ENCODE measurements at regions not wholly inside any gene's neighbourhood (a gene's known extent, or its start where the extent isn't known, plus 50 kb on each side); places are given as distances from the start of the nearest gene placed in this dataset.

DNA sequence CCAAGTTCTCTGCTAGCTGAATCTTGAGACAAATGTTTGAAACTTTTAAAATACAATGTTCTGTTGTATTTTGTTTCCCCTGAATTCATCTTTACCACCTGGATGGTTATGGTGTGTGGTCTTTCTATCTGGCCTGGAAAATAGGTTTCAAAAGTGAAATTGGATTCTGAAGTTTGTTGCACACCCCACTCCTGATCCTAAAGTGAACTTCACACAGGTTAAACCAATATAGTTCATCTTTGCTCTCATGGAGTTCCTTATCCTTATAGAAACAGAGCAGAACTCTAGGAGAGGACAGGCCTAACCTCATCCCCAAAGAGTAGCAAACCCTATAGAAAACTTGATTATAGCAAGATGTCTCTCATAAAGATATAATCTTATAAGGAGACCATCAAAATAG lies 179.4 kb upstream of the BCL6 start:
- in situ Hi-C loops (cut with HindIII; ENCODE audit: low sequenced_read_pairs): no loop called here

DNA sequence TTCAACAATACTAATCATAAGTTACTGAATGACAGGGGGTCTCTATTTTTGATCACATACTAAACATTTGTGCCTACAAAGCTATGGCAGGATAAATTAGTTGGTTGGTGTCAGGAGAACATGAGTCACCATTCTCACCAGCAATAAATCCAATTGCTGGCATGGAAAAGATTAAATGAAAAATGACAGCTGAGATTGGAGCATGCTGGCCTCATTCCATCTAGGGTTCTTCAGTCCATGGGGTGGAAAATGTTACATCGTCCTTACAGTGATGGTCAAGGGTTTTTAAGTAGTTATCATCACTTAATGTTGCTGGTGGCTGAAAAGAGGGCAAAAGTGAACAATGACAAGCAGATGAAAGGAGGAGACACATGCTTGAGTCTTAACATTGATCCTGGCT lies 180.1 kb upstream of the BCL6 start:
- in situ Hi-C loops (cut with HindIII; ENCODE audit: low sequenced_read_pairs): no loop called here

DNA sequence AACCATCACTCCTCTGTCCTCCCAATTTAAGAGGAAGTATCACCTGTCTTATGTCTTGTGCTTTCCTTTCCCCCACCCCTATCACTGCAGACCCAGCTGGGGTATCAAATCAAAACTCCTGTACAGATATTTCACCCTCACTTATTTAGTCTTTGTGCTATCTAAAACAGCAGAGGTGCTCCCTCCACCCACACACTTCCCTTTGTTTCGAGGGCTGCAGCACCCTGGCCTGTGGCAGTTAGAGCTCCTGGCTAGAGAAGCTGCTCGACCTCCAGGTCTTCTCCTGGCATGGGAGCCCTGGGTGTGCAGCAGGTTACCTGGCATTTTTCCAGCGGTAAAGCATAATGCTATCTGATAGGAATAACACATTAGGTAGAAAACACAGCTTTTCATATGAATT lies 181.4 kb upstream of the BCL6 start:
- in situ Hi-C loops (cut with HindIII; ENCODE audit: low sequenced_read_pairs): no loop called here

DNA sequence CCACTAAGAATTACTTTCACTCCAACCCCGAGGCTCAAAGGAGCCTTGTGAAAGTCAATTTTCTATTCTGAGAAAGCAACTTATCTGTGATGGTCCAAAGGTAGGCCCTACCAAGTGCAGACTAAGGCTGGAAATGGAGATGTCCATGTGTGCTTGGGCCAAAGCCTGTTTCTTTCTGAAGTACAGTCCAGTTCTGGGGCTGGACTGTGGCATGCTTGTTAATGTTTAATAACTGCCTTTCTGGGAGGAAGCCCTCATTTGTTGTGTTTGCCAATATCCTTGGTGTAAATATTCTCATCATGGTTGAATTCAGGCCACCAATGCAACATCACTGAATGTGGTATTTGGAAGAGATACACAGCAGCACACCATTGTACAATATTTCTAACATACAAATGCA lies 182.3 kb upstream of the BCL6 start:
- in situ Hi-C loops (cut with HindIII; ENCODE audit: low sequenced_read_pairs): no loop called here

DNA sequence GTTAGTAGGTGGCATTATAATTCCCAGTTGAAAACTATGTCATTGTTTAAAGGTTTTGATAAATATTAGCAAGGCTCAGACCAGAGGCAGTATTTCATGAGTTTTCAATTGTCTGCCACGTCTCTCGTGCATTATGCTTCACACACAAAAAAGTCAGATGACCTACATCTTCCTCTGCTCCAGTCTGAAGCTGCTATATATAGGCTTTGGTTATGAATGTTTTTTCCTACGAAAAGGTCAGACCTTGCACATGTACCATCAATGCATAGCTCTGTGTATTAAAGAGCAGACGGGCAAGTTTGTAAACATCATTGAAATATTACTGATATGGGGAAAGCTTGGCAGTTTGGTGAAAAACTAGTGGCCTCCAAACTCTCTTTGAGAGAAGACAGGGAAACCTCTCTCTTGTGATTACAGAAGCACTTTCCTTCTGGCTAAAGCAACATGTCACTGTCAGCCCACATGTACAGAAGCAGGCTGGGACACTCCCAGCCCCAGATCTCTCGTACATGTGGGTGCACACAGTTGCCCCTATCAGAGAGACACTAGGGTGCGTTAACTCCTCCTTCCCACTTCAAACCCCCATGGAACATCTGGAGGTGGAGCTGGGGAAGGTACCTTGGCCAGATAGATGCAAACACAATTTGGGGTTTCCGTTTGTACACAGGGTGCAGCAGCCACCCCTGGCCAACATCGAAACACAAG lies 184.0 kb upstream of the BCL6 start:
- in situ Hi-C loops (cut with HindIII; ENCODE audit: low sequenced_read_pairs): no loop called here

DNA sequence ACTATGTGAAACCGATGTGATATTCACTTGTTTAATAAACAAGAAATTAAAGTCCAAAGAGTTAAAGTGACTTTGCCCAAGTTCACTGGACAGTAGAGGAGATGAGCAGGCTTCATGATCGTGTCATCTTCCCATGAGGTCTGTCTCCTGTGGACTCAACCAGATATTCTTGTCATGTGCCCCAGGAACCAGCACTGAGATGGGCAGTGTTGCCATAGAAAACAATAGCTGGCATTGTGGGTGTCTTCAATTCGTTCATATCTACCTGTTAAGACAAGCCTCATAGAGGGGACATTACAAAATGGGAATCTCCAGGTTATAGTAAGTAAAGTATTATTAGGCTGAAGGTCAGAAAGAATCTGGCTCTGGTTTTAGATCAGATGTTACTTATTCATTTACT lies 184.8 kb upstream of the BCL6 start:
- in situ Hi-C loops (cut with HindIII; ENCODE audit: low sequenced_read_pairs): no loop called here

DNA sequence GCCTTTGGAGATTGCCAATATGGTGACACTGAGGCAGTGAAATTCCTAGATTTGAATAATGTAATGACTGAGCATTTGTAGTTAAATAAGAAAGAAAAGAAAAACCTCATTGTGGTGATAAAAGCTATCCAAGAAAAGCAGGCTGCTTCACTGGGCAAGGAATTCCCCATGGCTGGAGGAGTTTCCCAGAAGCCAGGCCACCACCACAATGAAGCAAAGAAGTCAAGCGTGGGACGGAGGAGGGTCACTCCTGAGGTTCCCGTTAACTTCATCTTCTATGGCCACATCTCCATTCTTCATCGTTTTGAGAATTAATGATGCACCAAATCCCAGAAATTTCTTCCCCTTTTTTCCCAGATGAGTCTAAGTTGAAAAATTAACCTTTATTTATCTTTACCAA lies 185.8 kb upstream of the BCL6 start:
- in situ Hi-C loops (cut with HindIII; ENCODE audit: low sequenced_read_pairs): no loop called here

DNA sequence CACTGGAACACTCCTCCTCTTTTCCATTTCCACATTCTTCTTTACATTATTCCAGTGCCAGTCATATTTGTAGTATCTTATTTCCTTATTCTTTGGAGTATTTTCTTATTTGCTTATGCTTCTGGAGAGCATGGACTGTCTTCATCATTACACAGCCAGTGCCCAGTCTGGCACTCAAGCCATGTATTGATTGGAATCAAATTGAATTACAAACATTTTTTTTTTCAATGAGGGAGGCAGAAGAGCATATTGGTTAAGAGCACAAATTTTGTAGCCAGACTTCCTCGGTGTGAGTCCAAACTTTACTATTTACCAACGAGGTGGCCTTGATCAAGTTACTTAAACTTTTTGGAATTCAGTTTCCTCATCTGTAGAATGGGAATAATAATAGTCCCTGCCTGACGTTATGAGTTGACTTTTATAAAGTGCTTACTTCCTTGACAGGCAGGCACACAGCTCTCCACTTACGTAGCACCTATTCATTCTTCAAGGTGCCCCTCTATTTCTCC lies 186.6 kb upstream of the BCL6 start:
- in situ Hi-C loops (cut with HindIII; ENCODE audit: low sequenced_read_pairs): no loop called here

DNA sequence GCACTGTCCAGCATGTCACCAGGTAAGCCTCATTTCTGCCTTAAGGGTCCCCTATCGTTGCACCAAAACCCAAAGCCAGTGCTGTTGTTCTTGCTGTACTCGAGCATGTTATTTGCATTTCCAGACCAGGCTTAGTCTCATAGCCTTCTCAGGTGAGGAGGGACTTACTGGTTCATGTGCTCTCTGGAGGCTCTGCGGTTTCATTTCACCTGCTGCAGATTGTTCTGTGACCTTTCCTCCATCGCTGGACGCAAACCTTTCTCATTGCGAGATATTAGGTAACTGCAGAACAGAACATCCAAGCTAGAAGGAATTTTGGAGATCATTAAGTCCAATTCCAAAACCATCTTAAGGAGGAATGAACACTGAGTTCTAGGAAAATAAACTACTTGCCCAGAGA lies 187.3 kb upstream of the BCL6 start:
- in situ Hi-C loops (cut with HindIII; ENCODE audit: low sequenced_read_pairs): no loop called here

DNA sequence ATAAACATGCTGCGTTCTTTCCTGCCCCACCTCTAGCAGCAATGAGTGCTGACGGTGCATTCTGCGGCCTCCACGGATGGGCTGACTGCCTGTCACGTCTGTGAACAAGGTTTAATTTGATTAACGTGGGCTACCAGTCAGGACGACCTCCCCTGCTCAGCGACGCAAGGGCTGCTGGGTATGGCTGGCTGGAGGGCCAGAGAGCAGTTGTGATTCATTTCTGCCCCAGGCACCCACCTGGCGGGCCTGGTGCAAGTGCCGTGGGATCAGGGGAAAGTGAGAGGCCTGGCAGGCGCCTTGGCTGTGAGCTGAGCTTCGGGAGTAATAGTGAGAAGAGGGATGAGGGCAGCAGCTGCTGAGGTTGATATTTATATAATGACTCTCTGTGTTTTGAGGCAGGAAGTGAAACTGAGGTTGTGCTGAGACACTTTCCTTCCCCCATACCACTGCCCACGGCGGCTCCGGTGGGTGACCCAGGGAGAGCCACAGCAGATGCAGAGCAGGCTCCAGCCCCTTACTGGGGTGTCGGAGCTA lies 190.4 kb upstream of the BCL6 start:
- in situ Hi-C loops (cut with HindIII; ENCODE audit: low sequenced_read_pairs): no loop called here

DNA sequence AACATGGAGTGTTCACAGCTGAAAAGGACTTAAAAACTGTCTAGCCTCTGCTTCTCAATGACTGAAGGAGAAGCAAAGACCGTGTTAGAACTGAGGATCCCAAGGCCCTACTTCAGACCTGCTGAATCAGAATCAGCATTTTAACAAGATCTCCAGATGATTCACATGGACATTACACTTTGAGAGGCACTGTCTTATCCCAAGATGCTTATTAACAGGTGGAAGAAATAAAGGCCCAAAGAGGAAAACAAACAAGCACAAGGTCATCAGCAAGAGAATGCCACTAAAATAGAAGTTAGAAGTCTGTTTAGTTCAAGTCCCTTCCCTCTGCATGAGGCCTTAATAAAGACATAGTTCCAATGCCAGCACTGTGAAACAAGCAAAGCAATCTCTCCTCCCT lies 191.4 kb upstream of the BCL6 start:
- in situ Hi-C loops (cut with HindIII; ENCODE audit: low sequenced_read_pairs): no loop called here

DNA sequence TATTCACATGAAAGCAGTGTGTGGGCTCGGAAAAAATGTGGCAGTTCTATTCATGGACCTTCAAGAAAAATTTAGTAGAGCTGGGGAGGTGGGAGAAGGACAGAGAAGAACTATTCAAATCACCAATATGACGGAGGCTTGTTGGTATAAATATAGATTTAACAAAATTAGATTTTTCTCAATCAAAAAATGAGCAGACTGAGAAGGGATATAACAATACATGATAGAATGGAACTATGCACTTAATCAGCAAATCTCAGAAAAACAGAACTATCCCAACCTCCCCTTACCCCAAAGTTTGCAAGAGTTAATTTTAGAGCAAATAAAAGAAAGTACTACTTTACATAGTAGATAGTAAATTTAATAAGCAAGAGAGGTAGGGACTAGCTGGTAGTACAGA lies 194.6 kb upstream of the BCL6 start:
- in situ Hi-C loops (cut with HindIII; ENCODE audit: low sequenced_read_pairs): no loop called here

DNA sequence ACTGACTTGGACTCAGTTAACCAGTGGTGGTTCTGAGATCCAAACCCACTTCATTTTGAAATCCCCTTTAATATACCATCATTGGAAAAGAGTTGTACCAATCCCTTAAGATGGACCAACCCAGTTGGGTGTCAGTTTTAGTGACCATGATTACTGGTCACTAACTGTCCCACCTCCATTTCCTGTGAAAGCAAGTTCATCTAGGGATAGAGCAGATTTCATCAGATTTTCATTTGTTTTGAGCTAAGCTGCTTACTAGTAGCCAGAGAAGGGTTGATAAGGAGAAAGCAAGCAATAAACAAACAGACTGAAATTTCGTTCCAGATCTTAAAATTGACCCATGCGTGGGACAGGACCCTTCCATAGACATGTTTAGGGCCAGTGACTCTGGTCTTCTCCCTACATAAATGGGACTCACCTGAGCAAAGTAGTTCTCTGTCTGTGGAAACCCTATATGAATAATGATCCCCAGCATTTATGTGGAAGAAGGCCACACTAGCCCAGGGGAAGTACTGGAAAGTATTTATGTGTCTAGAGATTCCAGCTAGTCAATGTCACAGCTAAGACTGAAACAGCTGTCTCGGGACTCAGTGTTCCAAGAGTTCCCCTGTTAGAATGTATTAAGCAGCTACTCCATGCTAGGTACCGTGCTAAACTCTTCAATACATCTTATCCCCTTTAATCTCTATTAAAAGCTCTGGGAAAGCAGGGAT lies 196.0 kb upstream of the BCL6 start:
- in situ Hi-C loops (cut with HindIII; ENCODE audit: low sequenced_read_pairs): no loop called here

DNA sequence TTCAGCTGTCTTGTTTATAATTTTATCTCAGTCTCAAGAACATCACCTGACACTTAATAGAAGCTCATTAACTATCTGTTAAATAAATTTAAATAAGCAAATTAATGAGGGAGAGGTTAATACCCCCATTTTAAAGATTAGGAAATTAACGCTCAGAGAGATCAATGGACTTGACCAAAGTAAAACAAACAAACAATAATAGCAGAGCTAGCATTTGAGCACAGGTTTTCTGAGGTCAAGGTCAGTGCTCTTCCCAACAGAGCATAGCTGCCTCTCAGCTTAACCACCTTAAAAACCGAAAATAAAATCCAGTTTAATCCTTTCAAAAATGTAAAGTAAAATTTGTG lies 196.6 kb upstream of the BCL6 start:
- in situ Hi-C loops (cut with HindIII; ENCODE audit: low sequenced_read_pairs): no loop called here

DNA sequence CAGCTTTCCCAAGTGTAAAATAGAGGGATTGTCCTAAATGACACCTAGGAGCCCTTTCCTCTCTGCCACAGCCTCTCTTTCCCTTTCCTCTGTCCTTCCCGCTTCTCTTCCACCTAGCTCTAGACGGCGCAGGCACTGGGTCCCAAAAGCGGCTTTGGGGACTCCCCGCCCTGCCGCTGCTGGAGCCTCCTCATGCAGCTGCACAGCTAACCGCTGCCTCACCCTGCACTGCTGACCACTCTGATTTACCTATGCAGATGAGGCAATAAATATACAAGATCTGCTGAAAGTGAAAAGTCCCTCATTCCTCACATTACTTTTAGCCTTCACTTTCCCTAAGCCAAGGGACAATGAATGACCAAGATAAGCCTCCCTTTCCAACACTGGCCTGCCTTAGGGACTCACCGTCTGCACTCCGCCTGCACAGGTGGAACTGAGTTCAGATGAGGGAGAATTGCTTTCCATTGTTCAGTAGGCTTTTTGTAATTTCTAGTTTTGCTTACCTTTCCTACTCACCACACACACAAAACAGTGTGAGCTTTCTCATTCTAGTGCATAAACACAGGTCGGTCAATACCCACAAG lies 197.5 kb upstream of the BCL6 start:
- in situ Hi-C loops (cut with HindIII; ENCODE audit: low sequenced_read_pairs): no loop called here

DNA sequence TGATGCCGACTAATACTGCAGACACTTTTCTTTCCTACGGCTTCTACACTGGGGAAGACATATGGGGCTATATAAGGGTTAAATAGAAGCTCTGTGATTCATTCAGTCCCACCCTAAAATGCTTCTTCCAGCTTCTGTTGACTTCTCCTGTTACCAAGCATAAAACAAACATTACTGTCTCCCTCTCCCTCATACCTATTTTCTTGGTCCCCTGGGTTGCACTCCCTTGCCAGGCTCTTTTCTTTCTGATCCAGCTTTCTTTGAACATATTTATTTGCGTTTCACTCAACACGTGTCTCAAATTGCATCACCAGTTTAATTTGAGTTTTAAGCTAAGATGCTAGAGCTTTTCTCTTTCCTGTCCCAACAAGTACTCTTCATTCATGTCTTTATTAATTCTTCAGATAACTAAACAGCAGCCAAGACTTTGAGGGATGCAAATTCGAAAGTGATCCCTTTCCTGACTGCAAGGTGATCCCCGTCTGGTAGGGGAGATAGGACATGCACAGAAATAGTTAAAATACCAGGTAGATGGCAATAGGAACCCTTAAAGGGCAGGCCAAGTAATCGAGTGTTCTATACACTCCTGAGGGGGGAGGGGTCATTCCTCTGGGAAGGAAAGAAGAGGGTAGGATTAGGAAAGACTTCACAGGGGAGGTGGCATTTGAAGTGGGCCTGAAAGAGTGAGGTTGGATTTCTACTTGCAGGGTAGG lies 198.6 kb upstream of the BCL6 start:
- in situ Hi-C loops (cut with HindIII; ENCODE audit: low sequenced_read_pairs): no loop called here

DNA sequence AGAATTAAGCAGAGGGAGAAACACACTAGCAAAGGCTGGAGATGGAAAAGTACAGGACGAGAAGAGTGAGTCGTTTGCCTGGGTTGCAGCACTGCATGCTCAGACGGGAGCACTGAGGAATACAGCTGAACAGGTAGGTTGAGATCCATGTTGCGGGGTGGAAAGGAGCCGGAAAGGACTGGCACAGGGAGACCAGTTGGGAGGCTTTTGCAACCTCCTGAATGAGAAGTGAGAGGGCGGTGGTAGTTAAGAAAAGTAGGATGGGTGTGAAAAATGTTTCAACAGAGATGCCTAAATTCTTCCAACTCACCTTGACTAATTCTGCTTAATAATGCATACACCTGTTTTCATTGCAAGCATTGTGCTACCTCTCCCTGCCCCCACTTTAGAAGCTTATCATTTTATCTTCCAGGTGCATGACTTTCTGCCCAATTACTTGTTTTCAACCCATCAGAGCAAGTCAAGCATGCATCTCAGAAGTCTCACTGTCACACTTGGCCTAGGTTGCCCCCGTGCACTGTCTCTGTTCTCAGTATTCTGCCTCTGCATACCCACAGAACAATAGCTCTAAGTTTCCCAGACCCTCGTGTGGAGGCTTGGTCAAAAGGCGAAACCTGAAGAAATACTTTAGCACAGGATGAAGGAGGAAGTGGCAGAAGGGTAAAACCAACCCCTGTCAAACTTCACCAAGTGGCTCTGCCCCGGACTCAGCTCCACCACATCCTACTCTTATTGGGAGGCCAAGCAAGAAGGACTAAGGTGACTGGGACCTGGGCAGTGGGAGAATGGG lies 199.3 kb upstream of the BCL6 start:
- in situ Hi-C loops (cut with HindIII; ENCODE audit: low sequenced_read_pairs): no loop called here

DNA sequence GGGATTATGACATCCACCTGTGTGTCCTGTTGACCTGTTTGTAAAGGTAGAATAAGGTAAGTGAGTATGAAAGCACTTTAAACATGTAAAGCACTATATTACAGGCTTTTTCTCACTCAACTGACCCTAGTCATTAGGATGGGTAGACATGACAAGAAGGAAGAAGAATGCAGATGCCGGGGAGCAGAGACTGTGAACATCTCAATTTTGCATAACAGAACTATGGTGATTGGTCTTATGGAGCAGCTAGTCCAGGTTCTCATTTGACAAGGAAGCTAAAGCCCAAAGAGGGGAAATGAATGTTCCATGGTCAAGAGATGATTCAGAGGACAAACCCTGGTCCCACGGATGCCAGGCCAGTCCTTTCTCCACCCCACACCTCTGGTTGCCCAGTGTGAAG lies 200.1 kb upstream of the BCL6 start:
- in situ Hi-C loops (cut with HindIII; ENCODE audit: low sequenced_read_pairs): no loop called here

DNA sequence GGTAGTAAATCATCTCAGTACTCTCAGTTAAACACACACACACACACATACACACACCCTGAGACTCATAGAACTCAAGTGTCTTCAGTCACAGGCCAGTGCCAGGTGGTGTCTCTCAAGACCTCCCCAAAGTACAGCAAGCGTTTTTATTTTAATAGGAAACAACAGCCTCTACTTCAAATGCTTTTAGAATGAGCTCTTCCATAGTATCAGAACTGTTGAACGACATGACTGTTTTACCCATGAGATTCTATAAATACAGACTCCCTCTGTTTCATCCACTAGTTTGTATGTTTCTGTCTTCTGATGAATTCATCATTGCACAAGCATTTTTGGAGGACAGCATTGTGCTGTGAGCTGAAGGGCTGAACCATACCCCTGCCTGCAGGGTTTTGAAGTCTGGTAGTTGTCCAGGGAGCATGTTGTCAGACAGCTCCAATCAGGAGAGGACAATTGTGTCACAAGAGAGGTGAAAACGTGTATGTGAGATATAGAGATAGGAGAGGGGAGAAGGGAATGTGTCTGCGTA lies 201.0 kb upstream of the BCL6 start:
- in situ Hi-C loops (cut with HindIII; ENCODE audit: low sequenced_read_pairs): no loop called here

DNA sequence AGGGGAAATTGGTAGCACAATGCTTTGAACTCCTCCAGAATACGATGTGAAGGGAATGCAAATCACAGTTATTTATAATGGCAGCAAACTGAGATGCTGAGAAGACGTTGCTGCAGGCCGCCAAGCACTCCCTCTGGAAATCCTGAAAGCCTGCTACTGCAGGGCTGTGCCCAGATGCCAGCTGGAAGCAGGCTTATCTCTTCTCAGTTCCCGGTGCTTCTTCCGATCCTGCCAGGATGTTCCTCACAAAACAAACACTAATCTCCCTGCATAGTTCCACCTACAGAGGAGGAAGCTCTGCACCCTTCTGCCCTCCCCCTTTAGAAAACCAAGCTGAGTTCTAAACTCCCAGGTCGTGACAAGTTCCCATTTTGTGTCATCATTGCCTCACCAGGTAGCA lies 201.7 kb upstream of the BCL6 start:
- in situ Hi-C loops (cut with HindIII; ENCODE audit: low sequenced_read_pairs): no loop called here
